Smooth muscle cell (in vitro differentiated cells): ENCODE measurements at regions not wholly inside any gene's neighbourhood (a gene's known extent, or its start where the extent isn't known, plus 50 kb on each side); places are given as distances from the start of the nearest gene placed in this dataset.

ENCODE experiments used
- DNase-seq: peaks from one replicate; lab custom pipeline; 2025; ENCODE audit not compliant: unreplicated experiment; lab: John Stamatoyannopoulos, UW
- H2AFZ ChIP-seq: fragments of 200-600 bp; sonication (generic); 2 replicates; pipeline ENCODE4 v1.6.0; 2016; ENCODE audit warnings: antibody characterized with exemption, low read depth, mild to moderate bottlenecking
- H3F3A ChIP-seq: fragments of 200-600 bp; sonication (generic); 2 replicates; pipeline ENCODE4 v1.6.0; 2017; ENCODE audit warnings: antibody characterized with exemption, low read depth
- H3K27ac ChIP-seq: fragments of 200-600 bp; sonication (generic); 2 replicates; pipeline ENCODE4 v1.5.1; 2016; ENCODE audit warnings: low read depth, mild to moderate bottlenecking
- H3K27me3 ChIP-seq: fragments of 200-600 bp; sonication (generic); 2 replicates; pipeline ENCODE4 v1.6.1; 2016; ENCODE audit warnings: low read depth, mild to moderate bottlenecking
- H3K36me3 ChIP-seq: fragments of 200-600 bp; sonication (generic); 2 replicates; pipeline ENCODE4 v1.5.1; 2016; ENCODE audit warnings: low read depth
- H3K4me1 ChIP-seq: fragments of 200-600 bp; sonication (generic); 2 replicates; pipeline ENCODE4 v1.5.1; 2016; ENCODE audit warnings: low read depth
- H3K4me2 ChIP-seq: fragments of 200-600 bp; sonication (generic); 2 replicates; pipeline ENCODE4 v1.6.0; 2016; ENCODE audit warnings: mild to moderate bottlenecking
- H3K4me3 ChIP-seq: fragments of 200-600 bp; sonication (generic); 2 replicates; pipeline ENCODE4 v1.5.1; 2016; ENCODE audit warnings: mild to moderate bottlenecking
- H3K79me2 ChIP-seq: fragments of 200-600 bp; sonication (generic); 2 replicates; pipeline ENCODE4 v1.6.0; 2016; ENCODE audit warnings: low read depth, mild to moderate bottlenecking
- H3K9ac ChIP-seq: fragments of 200-600 bp; sonication (generic); 2 replicates; pipeline ENCODE4 v1.6.0; 2016; ENCODE audit warnings: low read depth
- H3K9me3 ChIP-seq: fragments of 200-600 bp; sonication (generic); replicated peaks from 2 replicates; pipeline ENCODE4 v1.5.1; 2016; ENCODE audit warnings: low read depth
- H4K20me1 ChIP-seq: fragments of 200-600 bp; sonication (generic); 2 replicates; pipeline ENCODE4 v1.6.0; 2016; ENCODE audit warnings: low read depth
- CTCF ChIP-seq: fragments of 200-600 bp; sonication (generic); IDR thresholded peaks from 2 replicates; pipeline ENCODE4 v1.5.1; 2017; ENCODE audit warnings: borderline replicate concordance, mild to moderate bottlenecking, antibody characterized with exemption; ENCODE audit not compliant: insufficient read depth, poor library complexity, severe bottlenecking
- WGBS: methylation state at CpG from one replicate; pipeline ENCODE4 v1.1.7; 2016; ENCODE audit warnings: low lambda C conversion rate; 5-methylcytosine and 5-hydroxymethylcytosine counted together

DNA sequence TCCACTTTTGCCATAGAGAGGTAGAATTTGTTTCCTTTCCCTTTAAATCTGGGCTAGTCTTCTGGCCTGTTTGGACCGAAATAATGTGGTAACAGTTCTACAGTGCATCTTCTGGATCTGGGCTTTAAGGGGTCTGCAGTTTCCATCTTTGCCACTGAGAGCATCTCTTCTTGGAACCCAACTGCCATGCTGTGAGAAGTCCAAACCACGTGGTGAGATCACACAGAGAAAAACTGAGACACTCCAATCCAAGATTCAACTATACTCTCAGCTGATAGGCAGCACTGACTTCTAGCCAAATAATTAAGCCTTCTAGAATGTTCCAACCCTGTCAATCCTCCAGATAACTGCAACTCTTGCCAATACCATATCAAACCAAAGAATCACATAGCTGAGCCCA, 261.1 kb downstream of the INSIG2 start:
- DNase-seq: no peak
- TF ChIP-seq CTCF: no peak
- Histone ChIP-seq H3K4me1 (no peaks in the 10 kb centered on the region), H2AFZ (no peak overlapping the region), H3K4me2 (no peak overlapping the region), H3K36me3 (no peaks in the 10 kb centered on the region), H3K9me3 (no peaks in the 10 kb centered on the region), H3K27ac (no peak overlapping the region), H3F3A (no peaks in the 10 kb centered on the region), H3K27me3 (peaks cover 4% of the 10 kb centered on the region), H3K79me2 (no peaks in the 10 kb centered on the region), H3K9ac (no peak overlapping the region), H3K4me3 (no peak overlapping the region), H4K20me1 (no peaks in the 10 kb centered on the region)
- 96% methylated on average over 2 of the region's 2 CpGs for WGBS

GRCh38 chr2:118348380-118349034, 260.2 kb downstream of the INSIG2 start:
- no peak for DNase-seq
- Histone ChIP-seq H3K27ac (no peak overlapping the region), H3K4me3 (no peak overlapping the region), H3K79me2 (no peaks in the 10 kb centered on the region), H2AFZ (no peak overlapping the region), H3K4me1 (no peaks in the 10 kb centered on the region), H3K9me3 (no peaks in the 10 kb centered on the region), H4K20me1 (no peaks in the 10 kb centered on the region), H3K9ac (no peak overlapping the region), H3K4me2 (no peak overlapping the region), H3K27me3 (peaks cover 4% of the 10 kb centered on the region), H3F3A (no peaks in the 10 kb centered on the region), H3K36me3 (no peaks in the 10 kb centered on the region)
- WGBS: 72% methylated on average over 4 of the region's 4 CpGs
- TF ChIP-seq CTCF: no peak

GRCh38 chr2:118345465-118345864, 257.2 kb downstream of the INSIG2 start:
- Histone ChIP-seq H3K4me2 (no peak overlapping the region), H2AFZ (no peak overlapping the region), H3K9me3 (no peaks in the 10 kb centered on the region), H4K20me1 (no peaks in the 10 kb centered on the region), H3K4me3 (no peak overlapping the region), H3F3A (no peaks in the 10 kb centered on the region), H3K79me2 (no peaks in the 10 kb centered on the region), H3K36me3 (no peaks in the 10 kb centered on the region), H3K27me3 (no peaks in the 10 kb centered on the region), H3K4me1 (no peaks in the 10 kb centered on the region), H3K27ac (no peak overlapping the region), H3K9ac (no peak overlapping the region)
- no peak for DNase-seq
- no peak for TF ChIP-seq CTCF
- WGBS: 76% methylated on average over 3 of the region's 3 CpGs

- no peaks in the 10 kb centered on the region for H3K9me3 ChIP-seq
- H2AFZ ChIP-seq: no peak overlapping the region
- no peak overlapping the region for H3K9ac ChIP-seq
- no peaks in the 10 kb centered on the region for H3F3A ChIP-seq
- H3K36me3 ChIP-seq: no peaks in the 10 kb centered on the region
- H3K27ac ChIP-seq: no peak overlapping the region
- H3K79me2 ChIP-seq: no peaks in the 10 kb centered on the region
- no peaks in the 10 kb centered on the region for H3K4me1 ChIP-seq
- H3K4me3 ChIP-seq: no peak overlapping the region
- WGBS: 70% methylated on average over 5 of the region's 5 CpGs
- no peak overlapping the region for H3K4me2 ChIP-seq
- H3K27me3 ChIP-seq: no peaks in the 10 kb centered on the region
- DNase-seq: no peak
- H4K20me1 ChIP-seq: no peaks in the 10 kb centered on the region
- no peak for TF ChIP-seq CTCF
Measured at GRCh38 chr2:118340103-118340502, 251.8 kb downstream of the INSIG2 start.
